ENCODE measurements at regions not wholly inside any gene's neighbourhood (a gene's known extent, or its start where the extent isn't known, plus 50 kb on each side); places are given as distances from the start of the nearest gene placed in this dataset.
"Not testable (repeated sequence)": the region's sequence is repeated elsewhere in the genome, so short reads cannot be mapped to it uniquely, and the experiment has no call there.

DNA sequence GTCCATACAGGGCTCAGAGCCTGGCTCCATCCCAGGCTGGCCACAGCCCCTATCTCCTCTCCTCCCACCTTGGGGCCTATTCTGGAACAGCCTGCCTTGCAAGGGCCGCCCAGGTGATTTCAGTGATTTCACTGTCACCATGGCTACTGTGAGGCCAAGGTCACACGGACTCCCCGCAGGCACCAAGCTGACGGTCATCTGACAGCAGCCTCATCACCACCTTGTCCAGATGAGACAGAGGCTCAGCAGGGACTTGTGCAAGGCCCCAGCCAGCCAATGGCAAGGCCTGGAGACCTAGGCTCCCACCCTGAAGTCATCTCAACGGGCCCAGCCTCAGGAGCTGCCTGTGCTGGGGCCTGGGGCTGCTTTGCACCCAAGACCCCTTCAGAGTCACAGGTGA is 3953.8 kb upstream of the TPTE start:
- not testable (repeated sequence) for FAIRE-seq; H3K4me3 ChIP-seq (ENCODE audit: insufficient read depth, low read depth, low read length)

DNA sequence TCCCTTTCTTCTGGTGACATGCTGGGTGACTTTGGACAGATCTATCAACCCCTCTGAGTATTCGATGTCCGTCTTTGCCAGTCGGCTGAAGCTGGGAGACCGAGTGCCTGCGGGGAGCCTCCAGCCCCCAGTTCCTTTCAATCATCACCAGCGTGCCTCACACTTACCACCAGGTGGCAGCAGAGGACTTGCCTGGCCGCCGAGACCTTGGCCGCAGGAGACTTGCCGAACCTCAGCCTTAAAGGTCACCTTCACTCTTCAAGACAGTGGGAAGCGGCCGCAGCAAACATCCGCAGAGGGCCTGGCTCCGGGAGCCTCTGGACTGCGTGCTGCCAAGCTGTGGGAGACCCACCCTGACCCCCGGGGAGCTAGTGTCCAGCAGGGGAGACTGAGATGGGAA is 3952.2 kb upstream of the TPTE start:
- not testable (repeated sequence) for H3K4me3 ChIP-seq (ENCODE audit: insufficient read depth, low read depth, low read length); H3K36me3 ChIP-seq (ENCODE audit: insufficient read depth, low read length); DNase-seq (ENCODE audit: low read depth); H3K4me1 ChIP-seq (ENCODE audit: insufficient read depth, low read length); H3K9me3 Mint-ChIP-seq (ENCODE audit: unreplicated experiment); H3K4me1 Mint-ChIP-seq (ENCODE audit: low read depth, unreplicated experiment); H3K9ac ChIP-seq (ENCODE audit: low read length); H3K9me3 ChIP-seq (ENCODE audit: insufficient read depth, low read depth, low read length); H3K4me3 Mint-ChIP-seq (ENCODE audit: unreplicated experiment); FAIRE-seq; H3K27ac Mint-ChIP-seq (ENCODE audit: unreplicated experiment); H3K27ac ChIP-seq (ENCODE audit: low read depth, low read length); H3K4me2 ChIP-seq (ENCODE audit: low read length); H2AFZ ChIP-seq (ENCODE audit: low read depth, low read length); H3K36me3 Mint-ChIP-seq (ENCODE audit: low read depth, unreplicated experiment); H4K20me1 ChIP-seq (ENCODE audit: insufficient read depth, low read length); H3K79me2 ChIP-seq (ENCODE audit: insufficient read depth, low read length); H3K27me3 Mint-ChIP-seq (ENCODE audit: low read depth, unreplicated experiment); H3K27me3 ChIP-seq (ENCODE audit: insufficient read depth, low read length)

More for the DNA sequence above, 3953.8 kb upstream of the TPTE start:
- H3K36me3 ChIP-seq (ENCODE audit: insufficient read depth, low read length); H3K27ac ChIP-seq (ENCODE audit: low read depth, low read length); H3K9ac ChIP-seq (ENCODE audit: low read length); H3K9me3 Mint-ChIP-seq (ENCODE audit: unreplicated experiment); H3K4me3 Mint-ChIP-seq (ENCODE audit: unreplicated experiment); H3K36me3 Mint-ChIP-seq (ENCODE audit: low read depth, unreplicated experiment); H3K4me2 ChIP-seq (ENCODE audit: low read length); H2AFZ ChIP-seq (ENCODE audit: low read depth, low read length); H4K20me1 ChIP-seq (ENCODE audit: insufficient read depth, low read length); H3K27me3 ChIP-seq (ENCODE audit: insufficient read depth, low read length); H3K79me2 ChIP-seq (ENCODE audit: insufficient read depth, low read length); H3K4me1 ChIP-seq (ENCODE audit: insufficient read depth, low read length); H3K9me3 ChIP-seq (ENCODE audit: insufficient read depth, low read depth, low read length); H3K27ac Mint-ChIP-seq (ENCODE audit: unreplicated experiment); DNase-seq (ENCODE audit: low read depth); H3K27me3 Mint-ChIP-seq (ENCODE audit: low read depth, unreplicated experiment); H3K4me1 Mint-ChIP-seq (ENCODE audit: low read depth, unreplicated experiment): not testable (repeated sequence)

DNA sequence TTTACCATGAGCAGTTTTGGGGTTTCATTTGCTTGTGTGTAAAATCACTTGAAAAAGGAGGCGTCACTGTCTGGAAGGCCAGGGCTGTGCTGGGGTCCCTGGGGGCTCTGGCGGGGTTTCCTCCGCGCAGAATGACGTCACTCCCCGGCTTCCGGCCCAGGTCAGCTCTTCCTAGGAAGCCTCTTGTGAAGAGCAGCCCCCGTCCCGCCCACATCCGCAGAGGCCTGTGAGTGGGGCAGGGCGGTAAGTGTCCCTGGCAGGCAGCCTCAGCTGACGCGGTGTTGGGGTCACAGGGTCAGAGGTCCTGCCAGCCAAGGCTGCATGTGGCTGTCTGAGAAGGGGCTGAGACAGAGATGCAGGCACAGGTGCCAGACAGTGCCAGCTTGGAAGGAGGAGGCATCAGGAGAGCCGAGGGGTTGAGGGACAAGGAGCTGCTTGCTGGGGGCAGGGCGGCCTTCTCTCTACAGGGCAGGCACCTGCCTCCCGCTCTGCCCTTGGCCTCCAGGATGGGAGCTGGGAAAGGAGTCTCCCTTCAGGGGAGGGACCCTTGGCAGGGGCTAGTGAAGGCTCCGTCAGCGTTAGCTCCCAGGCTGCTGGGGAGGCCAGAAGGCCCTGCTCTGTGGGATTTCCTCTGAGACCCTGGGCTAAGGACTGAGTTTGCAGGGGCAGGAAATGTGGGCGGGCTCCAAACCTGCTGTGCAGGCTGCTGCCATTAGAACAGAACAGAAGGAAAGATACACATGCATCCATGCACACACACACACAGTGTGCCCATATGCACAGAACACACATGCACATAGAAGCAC is 3951.6 kb upstream of the TPTE start:
- H3K27me3 ChIP-seq (ENCODE audit: insufficient read depth, low read length); H3K36me3 ChIP-seq (ENCODE audit: insufficient read depth, low read length); H3K79me2 ChIP-seq (ENCODE audit: insufficient read depth, low read length); H3K4me2 ChIP-seq (ENCODE audit: low read length); H2AFZ ChIP-seq (ENCODE audit: low read depth, low read length); H3K9me3 ChIP-seq (ENCODE audit: insufficient read depth, low read depth, low read length); H3K27ac Mint-ChIP-seq (ENCODE audit: unreplicated experiment); H3K4me3 ChIP-seq (ENCODE audit: insufficient read depth, low read depth, low read length); DNase-seq (ENCODE audit: low read depth); H3K27me3 Mint-ChIP-seq (ENCODE audit: low read depth, unreplicated experiment); H3K4me1 ChIP-seq (ENCODE audit: insufficient read depth, low read length); H3K36me3 Mint-ChIP-seq (ENCODE audit: low read depth, unreplicated experiment); H3K4me1 Mint-ChIP-seq (ENCODE audit: low read depth, unreplicated experiment); H4K20me1 ChIP-seq (ENCODE audit: insufficient read depth, low read length); H3K4me3 Mint-ChIP-seq (ENCODE audit: unreplicated experiment); H3K27ac ChIP-seq (ENCODE audit: low read depth, low read length); FAIRE-seq; H3K9me3 Mint-ChIP-seq (ENCODE audit: unreplicated experiment); H3K9ac ChIP-seq (ENCODE audit: low read length): not testable (repeated sequence)

DNA sequence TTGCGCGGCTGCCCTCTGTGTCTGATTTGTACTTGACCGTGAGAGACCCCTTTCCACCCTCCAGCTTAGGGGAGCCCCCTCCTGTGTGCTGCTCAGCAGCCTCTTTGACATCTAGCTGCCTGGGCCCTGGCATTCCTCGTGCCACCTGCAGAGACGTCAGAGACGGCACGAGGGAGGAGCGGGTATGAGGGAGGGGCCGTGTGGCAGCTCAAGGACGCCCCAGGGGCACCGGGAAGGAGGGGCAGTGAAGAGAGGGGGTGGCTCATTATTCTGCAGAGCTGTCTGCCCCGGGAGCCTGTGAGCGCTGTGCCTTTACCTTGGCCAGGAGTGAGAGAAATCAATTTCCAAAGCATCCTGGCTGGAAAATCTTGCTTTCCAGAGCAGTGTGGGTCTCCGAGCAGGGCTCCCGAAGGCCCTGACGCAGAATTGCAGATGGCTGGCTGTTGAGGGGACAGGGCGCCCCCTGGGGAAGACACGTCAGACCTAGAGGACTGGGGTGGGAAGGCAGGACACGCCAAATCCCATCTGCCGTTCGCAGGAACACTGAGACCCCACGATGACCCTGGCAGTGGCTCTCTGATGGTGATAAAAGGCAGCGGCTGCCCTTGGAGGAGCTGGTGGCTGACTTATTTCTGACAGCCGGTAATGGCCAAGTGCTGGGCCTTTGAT is 3950.5 kb upstream of the TPTE start:
- not testable (repeated sequence) for H3K79me2 ChIP-seq (ENCODE audit: insufficient read depth, low read length); H3K36me3 ChIP-seq (ENCODE audit: insufficient read depth, low read length); H3K27me3 ChIP-seq (ENCODE audit: insufficient read depth, low read length); H3K4me1 ChIP-seq (ENCODE audit: insufficient read depth, low read length); H2AFZ ChIP-seq (ENCODE audit: low read depth, low read length); FAIRE-seq; H3K9me3 Mint-ChIP-seq (ENCODE audit: unreplicated experiment); H3K36me3 Mint-ChIP-seq (ENCODE audit: low read depth, unreplicated experiment); H3K27me3 Mint-ChIP-seq (ENCODE audit: low read depth, unreplicated experiment); H3K9ac ChIP-seq (ENCODE audit: low read length); H4K20me1 ChIP-seq (ENCODE audit: insufficient read depth, low read length); H3K9me3 ChIP-seq (ENCODE audit: insufficient read depth, low read depth, low read length); DNase-seq (ENCODE audit: low read depth); H3K4me1 Mint-ChIP-seq (ENCODE audit: low read depth, unreplicated experiment); H3K4me3 ChIP-seq (ENCODE audit: insufficient read depth, low read depth, low read length); H3K27ac ChIP-seq (ENCODE audit: low read depth, low read length); H3K4me2 ChIP-seq (ENCODE audit: low read length); H3K4me3 Mint-ChIP-seq (ENCODE audit: unreplicated experiment); H3K27ac Mint-ChIP-seq (ENCODE audit: unreplicated experiment)

DNA sequence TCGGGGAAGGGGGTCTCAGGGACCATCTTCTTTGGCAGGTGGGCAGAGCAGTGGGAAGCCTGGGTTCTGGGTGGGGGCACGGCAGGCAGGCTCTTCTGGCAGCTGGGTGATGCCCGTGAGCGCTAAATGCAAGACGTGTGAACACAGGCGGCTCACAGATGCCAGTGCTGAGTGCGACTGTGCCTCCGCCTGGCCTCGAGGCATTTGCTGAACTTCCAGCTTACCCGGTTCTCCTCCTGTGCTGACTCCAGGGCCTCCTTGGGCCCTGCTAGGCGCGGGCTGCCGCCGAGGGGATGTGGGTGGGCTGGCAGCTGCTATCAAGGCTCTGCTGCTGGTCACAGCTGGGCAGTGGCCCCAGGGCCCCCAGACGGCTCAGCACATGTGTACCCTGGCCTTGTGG is 3947.8 kb upstream of the TPTE start:
- H2AFZ ChIP-seq (ENCODE audit: low read depth, low read length); H3K9me3 ChIP-seq (ENCODE audit: insufficient read depth, low read depth, low read length); H3K9me3 Mint-ChIP-seq (ENCODE audit: unreplicated experiment); H3K79me2 ChIP-seq (ENCODE audit: insufficient read depth, low read length); H3K4me3 ChIP-seq (ENCODE audit: insufficient read depth, low read depth, low read length); H3K27ac ChIP-seq (ENCODE audit: low read depth, low read length); FAIRE-seq; H4K20me1 ChIP-seq (ENCODE audit: insufficient read depth, low read length); H3K9ac ChIP-seq (ENCODE audit: low read length); H3K36me3 ChIP-seq (ENCODE audit: insufficient read depth, low read length); DNase-seq (ENCODE audit: low read depth); H3K27ac Mint-ChIP-seq (ENCODE audit: unreplicated experiment); H3K4me1 Mint-ChIP-seq (ENCODE audit: low read depth, unreplicated experiment); H3K4me2 ChIP-seq (ENCODE audit: low read length); H3K4me1 ChIP-seq (ENCODE audit: insufficient read depth, low read length); H3K27me3 Mint-ChIP-seq (ENCODE audit: low read depth, unreplicated experiment); H3K36me3 Mint-ChIP-seq (ENCODE audit: low read depth, unreplicated experiment); H3K27me3 ChIP-seq (ENCODE audit: insufficient read depth, low read length); H3K4me3 Mint-ChIP-seq (ENCODE audit: unreplicated experiment): not testable (repeated sequence)

DNA sequence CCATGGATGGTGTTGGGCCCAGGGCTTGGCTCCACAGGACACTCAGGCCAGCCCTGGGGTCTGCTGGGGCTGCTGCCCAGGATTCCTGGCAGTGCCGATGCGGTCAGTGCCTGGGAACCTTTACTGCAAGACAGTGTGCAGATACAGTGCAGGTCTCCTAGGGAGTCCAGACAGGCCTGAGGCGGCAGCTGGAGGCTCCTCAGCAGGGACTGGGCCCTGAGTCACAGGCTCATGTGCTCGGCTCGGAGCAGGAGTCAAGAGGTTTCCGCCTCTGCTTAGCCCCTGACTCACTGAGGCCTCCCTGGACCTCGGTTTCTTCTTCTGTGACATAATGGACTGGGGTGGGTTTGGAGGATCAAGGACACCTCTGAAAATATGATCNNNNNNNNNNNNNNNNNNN is 3941.6 kb upstream of the TPTE start:
- H3K9ac ChIP-seq (ENCODE audit: low read length); DNase-seq (ENCODE audit: low read depth); H3K36me3 Mint-ChIP-seq (ENCODE audit: low read depth, unreplicated experiment); FAIRE-seq; H3K36me3 ChIP-seq (ENCODE audit: insufficient read depth, low read length); H3K4me3 Mint-ChIP-seq (ENCODE audit: unreplicated experiment); H3K27ac ChIP-seq (ENCODE audit: low read depth, low read length); H3K9me3 Mint-ChIP-seq (ENCODE audit: unreplicated experiment); H4K20me1 ChIP-seq (ENCODE audit: insufficient read depth, low read length); H3K4me1 ChIP-seq (ENCODE audit: insufficient read depth, low read length); H3K27me3 ChIP-seq (ENCODE audit: insufficient read depth, low read length); H2AFZ ChIP-seq (ENCODE audit: low read depth, low read length); H3K4me3 ChIP-seq (ENCODE audit: insufficient read depth, low read depth, low read length); H3K79me2 ChIP-seq (ENCODE audit: insufficient read depth, low read length); H3K27me3 Mint-ChIP-seq (ENCODE audit: low read depth, unreplicated experiment); H3K4me1 Mint-ChIP-seq (ENCODE audit: low read depth, unreplicated experiment); H3K27ac Mint-ChIP-seq (ENCODE audit: unreplicated experiment); H3K9me3 ChIP-seq (ENCODE audit: insufficient read depth, low read depth, low read length); H3K4me2 ChIP-seq (ENCODE audit: low read length): not testable (repeated sequence)

Measured in astrocyte (in vitro differentiated cells and primary cell).